Stimulated activated CD8-positive, alpha-beta memory T cell treated with anti-CD3 and anti-CD28 coated beads, Interleukin-4, amount 100 ng/mL, for 1 hour (primary cell): ENCODE measurements at regions not wholly inside any gene's neighbourhood (a gene's known extent, or its start where the extent isn't known, plus 50 kb on each side); places are given as distances from the start of the nearest gene placed in this dataset.

Experiments
- DNase-seq, 2 donors: peaks; one replicate each; pipeline ENCODE4 v3.0.0-alpha.2; 2020; ENCODE audit warnings: low read depth in 2 of 2, low spot score in 1 of 2

DNA sequence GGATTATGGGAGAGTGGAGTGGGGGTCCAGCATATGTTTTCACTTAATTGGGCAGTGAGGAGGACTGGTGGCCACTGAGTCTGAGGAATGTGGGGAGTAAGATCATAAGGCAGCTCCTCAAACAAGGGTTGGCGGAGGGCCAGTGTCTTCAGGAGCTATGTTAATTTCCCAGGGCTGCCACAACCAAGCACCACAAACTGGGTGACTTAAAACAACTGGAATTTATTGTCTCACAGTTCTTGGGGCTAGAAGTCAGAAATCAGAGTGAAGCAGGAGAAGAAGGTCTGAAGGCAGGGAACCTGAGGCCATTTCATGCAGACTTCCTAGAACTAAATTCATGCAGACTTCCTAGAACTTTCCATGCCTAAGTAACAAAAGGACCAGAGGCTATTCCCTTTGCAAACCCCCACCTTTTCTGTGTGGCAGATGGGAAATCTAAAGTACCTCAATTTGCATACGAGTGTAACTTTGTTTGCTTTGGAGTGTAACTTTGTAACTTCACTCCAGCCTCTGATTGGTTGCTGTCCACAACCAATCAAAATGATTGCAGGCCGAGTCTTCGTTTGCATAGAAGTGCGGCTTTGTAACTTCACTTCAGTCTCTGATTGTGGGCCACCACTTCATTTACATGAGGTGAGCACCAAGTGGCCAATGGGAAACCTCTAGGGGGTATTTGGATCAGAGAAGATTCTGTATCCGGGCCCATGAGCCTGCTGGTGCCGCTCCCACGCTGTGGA is 50.5 kb upstream of the ZBED5 start:
- DNase-seq, result no peak
